NCI-H2171 treated with DMSO at 0.1 percent for 48 hours (cell line): ENCODE measurements at regions not wholly inside any gene's neighbourhood (a gene's known extent, or its start where the extent isn't known, plus 50 kb on each side); places are given as distances from the start of the nearest gene placed in this dataset.
A peak's percentile ranks its signal among the peaks of the same experiment; 100 is the strongest.
"Not testable (repeated sequence)": the region's sequence is repeated elsewhere in the genome, so short reads cannot be mapped to it uniquely, and the experiment has no call there.

Experiments used
- DNase-seq: peaks from one replicate; lab custom pipeline; 2025; lab: John Stamatoyannopoulos, UW

GRCh38 chr4:99763635-99764101 is 53.0 kb upstream of the DAPP1 start:
- no peak for DNase-seq

GRCh38 chr4:99762728-99763127 is 53.9 kb upstream of the DAPP1 start:
- no peak for DNase-seq

GRCh38 chr4:99759988-99760387 is 56.6 kb upstream of the DAPP1 start:
- no peak for DNase-seq

GRCh38 chr4:99759346-99759984 is 57.2 kb upstream of the DAPP1 start:
- no peak for DNase-seq

- DNase-seq, result no peak
Measured at GRCh38 chr4:99755223-99755944, 61.2 kb upstream of the DAPP1 start.

GRCh38 chr4:99754756-99755155 is 61.9 kb upstream of the DAPP1 start:
- DNase-seq, result no peak

- DNase-seq, result no peak
Measured at GRCh38 chr4:99753931-99754330, 62.7 kb upstream of the DAPP1 start.

GRCh38 chr4:99749445-99750391 is 66.9 kb upstream of the DAPP1 start:
- peak; percentile 65 for DNase-seq

- no peak for DNase-seq
Measured at GRCh38 chr4:99746443-99746842, 70.2 kb upstream of the DAPP1 start.

GRCh38 chr4:99736846-99737245 is 79.2 kb upstream of the C4orf54 start:
- no peak for DNase-seq

- no peak for DNase-seq
Measured at GRCh38 chr4:99735822-99736221, 78.2 kb upstream of the C4orf54 start.

- DNase-seq, result no peak
Measured at GRCh38 chr4:99734583-99735322, 77.1 kb upstream of the C4orf54 start.

- not testable (repeated sequence) for DNase-seq
Measured at GRCh38 chr4:99733455-99733854, 75.8 kb upstream of the C4orf54 start.

GRCh38 chr4:99729186-99729585 is 71.6 kb upstream of the C4orf54 start:
- no peak for DNase-seq

- DNase-seq, result no peak
Measured at GRCh38 chr4:99724067-99724466, 66.4 kb upstream of the C4orf54 start.

GRCh38 chr4:99723612-99724011 is 66.0 kb upstream of the C4orf54 start:
- DNase-seq, result no peak

GRCh38 chr4:99722725-99723124 is 65.1 kb upstream of the C4orf54 start:
- peak; percentile 12 for DNase-seq

GRCh38 chr4:99722006-99722405 is 64.4 kb upstream of the C4orf54 start:
- no peak for DNase-seq

- DNase-seq, result no peak
Measured at GRCh38 chr4:99720206-99720605, 62.6 kb upstream of the C4orf54 start.

- DNase-seq, result no peak
Measured at GRCh38 chr4:99716996-99717395, 59.4 kb upstream of the C4orf54 start.

GRCh38 chr4:99715286-99715685 is 57.7 kb upstream of the C4orf54 start:
- no peak for DNase-seq

GRCh38 chr4:99714179-99714578 is 56.6 kb upstream of the C4orf54 start:
- no peak for DNase-seq
